PC-9 (cell line): ENCODE measurements at regions not wholly inside any gene's neighbourhood (a gene's known extent, or its start where the extent isn't known, plus 50 kb on each side); places are given as distances from the start of the nearest gene placed in this dataset.

ENCODE experiments used
- CTCF ChIP-seq: fragments of 200-600 bp; sonication (generic); conservative IDR thresholded peaks from 2 replicates; pipeline ENCODE4 v1.6.1; 2017; ENCODE audit warnings: mixed run types, antibody characterized with exemption, mild to moderate bottlenecking, moderate library complexity
- EZH2 ChIP-seq: fragments of 200-600 bp; sonication (generic); IDR thresholded peaks from 2 replicates; pipeline ENCODE4 v1.8.0; 2017; ENCODE audit warnings: antibody characterized with exemption, low read depth

GRCh38 chr13:74048756-74049155 lies 85.4 kb downstream of the KLF12 start:
- TF ChIP-seq CTCF: no peak
- TF ChIP-seq EZH2: no peak
